CD14-positive monocyte (primary cell): ENCODE measurements at regions not wholly inside any gene's neighbourhood (a gene's known extent, or its start where the extent isn't known, plus 50 kb on each side); places are given as distances from the start of the nearest gene placed in this dataset.

Experiments
- DNase-seq, 3 donors: peaks; one replicate each; pipeline ENCODE4 v3.0.0-alpha.2; 2011 to 2022
- H2AFZ ChIP-seq: 2 replicates; pipeline ENCODE4 v1.6.0; 2012; ENCODE audit warnings: mild to moderate bottlenecking, low read depth, low read length, inconsistent platforms; ENCODE audit not compliant: insufficient read depth, poor library complexity, severe bottlenecking
- H3K27ac ChIP-seq, 2 donors: 1 replicate in 1 of 2; 2 replicates in 1 of 2; pipeline ENCODE4 v1.5.1; 2012 to 2013; ENCODE audit warnings: low read length in 2 of 2, control low read depth in 1 of 2, inconsistent platforms in 1 of 2, low read depth in 1 of 2, mild to moderate bottlenecking in 1 of 2
- H3K27me3 ChIP-seq, 2 donors: one replicate each; pipeline versions ENCODE4 v1.6.0 to v1.6.1; 2011 to 2013; ENCODE audit warnings: low read length in 2 of 2; ENCODE audit not compliant: control insufficient read depth in 2 of 2, insufficient read depth in 2 of 2
- H3K36me3 ChIP-seq, 2 donors: replicated peaks in 1 of 2; 1 replicate in 1 of 2; 2 replicates in 1 of 2; pipeline versions ENCODE4 v1.5.1 to v1.6.1; 2012 to 2013; ENCODE audit warnings: low read length in 2 of 2, control low read depth in 1 of 2, inconsistent platforms in 1 of 2, mild to moderate bottlenecking in 1 of 2; ENCODE audit not compliant: insufficient read depth in 2 of 2, control insufficient read depth in 1 of 2
- H3K4me1 ChIP-seq, 2 donors: 1 replicate in 1 of 2; 2 replicates in 1 of 2; pipeline versions ENCODE4 v1.5.1 to v1.6.1; 2012 to 2013; ENCODE audit warnings: low read length in 2 of 2, control low read depth in 1 of 2, inconsistent platforms in 1 of 2, mild to moderate bottlenecking in 1 of 2, moderate library complexity in 1 of 2; ENCODE audit not compliant: insufficient read depth in 2 of 2, control insufficient read depth in 1 of 2
- H3K4me2 ChIP-seq: replicated peaks from 2 replicates; pipeline ENCODE3; 2012; ENCODE audit warnings: low read length, moderate library complexity, mild to moderate bottlenecking; ENCODE audit not compliant: poor library complexity, severe bottlenecking; ENCODE audit errors: extremely low read depth
- H3K4me3 ChIP-seq, 3 experiments: fragments of 200-600 bp in 1 of 3; sonication (generic) in 1 of 3; replicated peaks in 1 of 3; 1 replicate in 2 of 3; 2 replicates in 1 of 3; pipeline ENCODE4 v1.5.1; 2011 to 2013; ENCODE audit warnings: low read length in 3 of 3, mild to moderate bottlenecking in 3 of 3, control low read depth in 2 of 3, low read depth in 2 of 3, inconsistent platforms in 1 of 3, moderate library complexity in 1 of 3
- H3K79me2 ChIP-seq: 2 replicates; pipeline ENCODE4 v1.6.0; 2012; ENCODE audit warnings: mild to moderate bottlenecking, control low read depth, inconsistent platforms, low read length, moderate library complexity; ENCODE audit not compliant: insufficient read depth
- H3K9ac ChIP-seq: 2 replicates; pipeline ENCODE4 v1.6.0; 2017; ENCODE audit warnings: low read length, mild to moderate bottlenecking; ENCODE audit not compliant: insufficient read depth, poor library complexity, severe bottlenecking
- H3K9me3 ChIP-seq, 2 donors: replicated peaks in 1 of 2; 1 replicate in 1 of 2; 2 replicates in 1 of 2; pipeline versions ENCODE4 v1.5.1 to v1.6.1; 2012 to 2013; ENCODE audit warnings: low read length in 2 of 2, control low read depth in 1 of 2; ENCODE audit not compliant: control insufficient read depth in 1 of 2, insufficient read depth in 1 of 2
- H4K20me1 ChIP-seq: 2 replicates; pipeline ENCODE4 v1.6.0; 2012; ENCODE audit warnings: mild to moderate bottlenecking, low read length, control low read depth, moderate library complexity; ENCODE audit not compliant: insufficient read depth
- H3K27ac Mint-ChIP-seq, 7 donors: one replicate each; pipeline ENCODE4 v1.8.0; 2020; ENCODE audit warnings: mild to moderate bottlenecking in 7 of 7, mixed read lengths in 7 of 7, moderate library complexity in 6 of 7, inconsistent platforms in 2 of 7
- H3K27me3 Mint-ChIP-seq, 3 donors: one replicate each; pipeline ENCODE4 v1.8.0; 2021 to 2022; ENCODE audit warnings: low read depth in 3 of 3, mild to moderate bottlenecking in 3 of 3, mixed read lengths in 3 of 3, moderate library complexity in 3 of 3, inconsistent platforms in 1 of 3
- H3K36me3 Mint-ChIP-seq, 2 donors: one replicate each; pipeline ENCODE4 v1.8.0; 2020; ENCODE audit warnings: mixed read lengths in 2 of 2, inconsistent platforms in 1 of 2, mild to moderate bottlenecking in 1 of 2
- H3K4me1 Mint-ChIP-seq: one replicate; pipeline ENCODE4 v1.8.0; 2020; ENCODE audit warnings: mild to moderate bottlenecking, mixed read lengths
- H3K4me3 Mint-ChIP-seq, 2 donors: one replicate each; pipeline ENCODE4 v1.8.0; 2020; ENCODE audit warnings: mild to moderate bottlenecking in 2 of 2, mixed read lengths in 2 of 2, moderate library complexity in 1 of 2
- H3K9me3 Mint-ChIP-seq, 7 donors: one replicate each; pipeline ENCODE4 v1.8.0; 2020 to 2022; ENCODE audit warnings: mixed read lengths in 7 of 7, mild to moderate bottlenecking in 6 of 7, moderate library complexity in 6 of 7, inconsistent platforms in 2 of 7
- WGBS: methylation state at CpG from one replicate; pipeline ENCODE4 v1.1.5; 2013; ENCODE audit warnings: missing lambda C conversion rate; ENCODE audit not compliant: insufficient coverage; 5-methylcytosine and 5-hydroxymethylcytosine counted together
- intact Hi-C, 2 donors: fragments of 100-400 bp; cut with micrococcal nuclease; formaldehyde crosslinking; loops; one replicate each; pipeline versions ENCODE4 v1.15.0 to v1.15.1; 2023
- TF ChIP-seq, protein P1 (sequence below): fragments of 200-600 bp; IDR thresholded peaks from one replicate; pipeline ENCODE4 v1.8.0; 2022; ENCODE audit warnings: antibody characterized with exemption, mild to moderate bottlenecking

DNA sequence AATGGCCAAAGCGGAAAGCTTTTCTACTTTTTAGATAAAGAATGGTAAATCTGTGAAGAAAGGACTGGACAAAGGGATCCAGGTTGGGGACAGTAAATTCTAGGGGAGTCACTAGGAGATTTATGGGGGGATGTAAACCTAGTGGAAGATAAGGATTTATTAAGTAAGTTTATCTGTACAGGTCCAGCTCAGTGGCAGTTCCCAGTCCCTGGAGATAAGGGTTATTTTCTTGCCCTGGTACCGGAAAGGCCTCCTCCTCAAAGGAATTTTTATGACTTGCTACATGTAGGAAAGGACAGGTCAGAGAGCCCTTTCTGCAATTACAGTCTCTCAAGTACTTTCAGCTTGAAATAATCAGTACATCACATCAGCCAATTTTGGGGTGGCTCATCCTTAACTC, 72.6 kb upstream of the BICD1 start:
- TF ChIP-seq, protein P1, sequence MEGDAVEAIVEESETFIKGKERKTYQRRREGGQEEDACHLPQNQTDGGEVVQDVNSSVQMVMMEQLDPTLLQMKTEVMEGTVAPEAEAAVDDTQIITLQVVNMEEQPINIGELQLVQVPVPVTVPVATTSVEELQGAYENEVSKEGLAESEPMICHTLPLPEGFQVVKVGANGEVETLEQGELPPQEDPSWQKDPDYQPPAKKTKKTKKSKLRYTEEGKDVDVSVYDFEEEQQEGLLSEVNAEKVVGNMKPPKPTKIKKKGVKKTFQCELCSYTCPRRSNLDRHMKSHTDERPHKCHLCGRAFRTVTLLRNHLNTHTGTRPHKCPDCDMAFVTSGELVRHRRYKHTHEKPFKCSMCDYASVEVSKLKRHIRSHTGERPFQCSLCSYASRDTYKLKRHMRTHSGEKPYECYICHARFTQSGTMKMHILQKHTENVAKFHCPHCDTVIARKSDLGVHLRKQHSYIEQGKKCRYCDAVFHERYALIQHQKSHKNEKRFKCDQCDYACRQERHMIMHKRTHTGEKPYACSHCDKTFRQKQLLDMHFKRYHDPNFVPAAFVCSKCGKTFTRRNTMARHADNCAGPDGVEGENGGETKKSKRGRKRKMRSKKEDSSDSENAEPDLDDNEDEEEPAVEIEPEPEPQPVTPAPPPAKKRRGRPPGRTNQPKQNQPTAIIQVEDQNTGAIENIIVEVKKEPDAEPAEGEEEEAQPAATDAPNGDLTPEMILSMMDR: no peak
- Histone ChIP-seq H3K4me1 (no peaks in the 10 kb centered on the region), H3K9me3 (no peaks in the 10 kb centered on the region), H3K27ac (no peak overlapping the region), H4K20me1 (no peaks in the 10 kb centered on the region), H3K4me2 (no peak overlapping the region), H3K36me3 (no peaks in the 10 kb centered on the region), H3K27me3 (no peaks in the 10 kb centered on the region), H3K4me3 (no peak overlapping the region), H2AFZ (no peak overlapping the region), H3K79me2 (no peaks in the 10 kb centered on the region), H3K9ac (no peak overlapping the region)
- H3K27ac Mint-ChIP-seq: no peak overlapping the region
- peaks cover 0 to 3% (median 0%) of the 10 kb centered on the region in 7 donors for H3K9me3 Mint-ChIP-seq
- H3K4me3 Mint-ChIP-seq: no peak overlapping the region
- no peak for DNase-seq
- H3K36me3 Mint-ChIP-seq: no peaks in the 10 kb centered on the region
- 100% methylated on average over 1 of the region's 2 CpGs for WGBS
- peaks cover 5 to 12% (median 11%) of the 10 kb centered on the region in 3 donors for H3K27me3 Mint-ChIP-seq
- intact Hi-C loops: no loop called here
- H3K4me1 Mint-ChIP-seq: peaks cover 5% of the 10 kb centered on the region

GRCh38 chr12:32036477-32037263, 70.0 kb upstream of the BICD1 start:
- Histone ChIP-seq H3K4me2 (no peak overlapping the region), H3K9me3 (no peaks in the 10 kb centered on the region), H3K4me3 (no peak overlapping the region), H3K36me3 (no peaks in the 10 kb centered on the region), H3K9ac (no peak overlapping the region), H3K79me2 (no peaks in the 10 kb centered on the region), H3K27ac (no peak overlapping the region), H3K4me1 (no peaks in the 10 kb centered on the region), H4K20me1 (no peaks in the 10 kb centered on the region), H2AFZ (peak overlapping the region; percentile 11), H3K27me3 (no peaks in the 10 kb centered on the region)
- Mint-ChIP-seq H3K27me3 (peaks cover 2 to 3% (median 3%) of the 10 kb centered on the region in 3 donors), H3K4me1 (peaks cover 2% of the 10 kb centered on the region), H3K36me3 (no peaks in the 10 kb centered on the region), H3K4me3 (no peak overlapping the region), H3K9me3 (peaks cover 0 to 7% (median 3%) of the 10 kb centered on the region in 7 donors), H3K27ac (peak overlapping the region in 1 of 7 donors; percentile 13)
- no peak for DNase-seq
- WGBS: 91% methylated on average over 8 of the region's 11 CpGs
- TF ChIP-seq, protein P1: no peak
- intact Hi-C loops: no loop called here
